Pancreas (tissue), 10 donors: ENCODE measurements at regions not wholly inside any gene's neighbourhood (a gene's known extent, or its start where the extent isn't known, plus 50 kb on each side); places are given as distances from the start of the nearest gene placed in this dataset.

Experiments
- ATAC-seq, 4 donors: fragments of 200-7000 bp; cut with Tn5 transposase; one replicate each; pipeline versions ENCODE4 v1.8.0 to v1.9.1; 2020; ENCODE audit warnings: mild to moderate bottlenecking in 4 of 4, moderate library complexity in 4 of 4
- DNase-seq, 6 donors: peaks; one replicate each; pipeline ENCODE4 v3.0.0-alpha.2; 2020
- FAIRE-seq: peaks from 2 replicates; lab custom pipeline; 2012; peaks lifted over from hg19 to GRCh38; lab: Jason Lieb, UNC
- H3K27ac ChIP-seq, 4 donors: fragments of 200-600 bp; sonication (generic); 1 replicate in 3 of 4; 2 replicates in 1 of 4; pipeline versions ENCODE4 v1.5.0 to v1.8.0; 2020
- H3K27me3 ChIP-seq, 4 donors: fragments of 200-600 bp; one replicate each; pipeline ENCODE4 v1.8.0; 2021
- H3K36me3 ChIP-seq, 3 donors: fragments of 200-600 bp; sonication (generic) in 1 of 3; one replicate each; pipeline versions ENCODE4 v1.5.0 to v1.8.0; 2020 to 2021
- H3K4me1 ChIP-seq, 3 donors: fragments of 200-600 bp; one replicate each; pipeline ENCODE4 v1.8.0; 2021
- H3K4me3 ChIP-seq, 4 donors: fragments of 200-600 bp; sonication (generic) in 2 of 4; one replicate each; pipeline versions ENCODE4 v1.5.0 to v1.8.0; 2020 to 2021
- H3K9me3 ChIP-seq, 4 donors: fragments of 200-600 bp; one replicate each; pipeline ENCODE4 v1.8.0; 2021
- CTCF ChIP-seq, 4 donors: fragments of 200-600 bp; sonication (generic) in 3 of 4; IDR thresholded peaks; one replicate each; pipeline versions ENCODE4 v1.5.0 to v1.8.0; 2021; ENCODE audit warnings: antibody characterized with exemption in 4 of 4
- WGBS, 2 donors: extraction: QIAGEN DNeasy Blood & Tissue Kit; methylation state at CpG; one replicate each; pipeline ENCODE4 v1.1.7; 2013; 5-methylcytosine and 5-hydroxymethylcytosine counted together
- intact Hi-C, 3 donors: fragments of 100-400 bp; cut with DNase I; formaldehyde crosslinking; loops; one replicate each; pipeline versions ENCODE4 v1.11.1 to v1.14.2; 2022
- donor health status: healthy with polysubstance abuse.
- donor health status: DM: no; HTN: no; CAD: no; lungs with moderate emphysema.
- donor health status: DM: no; HTN: no; CAD: no.
- donor health status: control.
- donor health status: control.
- donor health status: Bipolar disorder and iron deficiency.
- donor health status: DM: yes; HTN: yes; CAD: no.
- donor health status: DM: no; HTN: no; CAD: no.
- donor health status: DM: no; HTN: no; CAD: no.
- donor health status: DM: yes; HTN: yes; CAD: no.

GRCh38 chr4:125808022-125808421 lies 493.3 kb downstream of the FAT4 start:
- WGBS, 2 donors, result 34 to 35% methylated on average over 3 of the region's 3 CpGs
- Histone ChIP-seq H3K27me3 (no peaks in the 10 kb centered on the region), H3K36me3 (no peaks in the 10 kb centered on the region), H3K27ac (no peak overlapping the region), H3K4me1 (no peaks in the 10 kb centered on the region), H3K9me3 (no peaks in the 10 kb centered on the region), H3K4me3 (no peak overlapping the region)
- no peak for TF ChIP-seq CTCF (IDR thresholded peaks at IDR 0.05)
- ATAC-seq, result no peak
- FAIRE-seq, result no peak
- intact Hi-C loops, result no loop called here
- no peak for DNase-seq

- WGBS, 2 donors, result 35 to 55% methylated on average over 1 of the region's 1 CpG
- Histone ChIP-seq H3K27ac (no peak overlapping the region), H3K4me1 (no peaks in the 10 kb centered on the region), H3K9me3 (no peaks in the 10 kb centered on the region), H3K36me3 (no peaks in the 10 kb centered on the region), H3K4me3 (no peak overlapping the region), H3K27me3 (no peaks in the 10 kb centered on the region)
- no peak for DNase-seq
- FAIRE-seq, result no peak
- ATAC-seq, result no peak
- intact Hi-C loops, result no loop called here
- TF ChIP-seq CTCF (IDR thresholded peaks at IDR 0.05), result no peak
Observed at GRCh38 chr4:125808570-125808969, 493.8 kb downstream of the FAT4 start.

- H3K4me3 ChIP-seq, result no peak overlapping the region
- TF ChIP-seq CTCF (IDR thresholded peaks at IDR 0.05), result no peak
- ATAC-seq (no peak), DNase-seq (no peak), FAIRE-seq (no peak)
- H3K36me3 ChIP-seq, result no peaks in the 10 kb centered on the region
- intact Hi-C loops, result no loop called here
- H3K4me1 ChIP-seq, result no peaks in the 10 kb centered on the region
- H3K27ac ChIP-seq, result no peak overlapping the region
- H3K9me3 ChIP-seq, result no peaks in the 10 kb centered on the region
- H3K27me3 ChIP-seq, result no peaks in the 10 kb centered on the region
Observed at GRCh38 chr4:125811892-125812291, 497.1 kb downstream of the FAT4 start.

- Histone ChIP-seq H3K27me3 (no peaks in the 10 kb centered on the region), H3K4me1 (no peaks in the 10 kb centered on the region), H3K4me3 (no peak overlapping the region), H3K9me3 (no peaks in the 10 kb centered on the region), H3K27ac (no peak overlapping the region), H3K36me3 (no peaks in the 10 kb centered on the region)
- 37 to 45% methylated on average over 3 of the region's 3 CpGs for WGBS, 2 donors
- DNase-seq (no peak), ATAC-seq (no peak), FAIRE-seq (no peak)
- no peak for TF ChIP-seq CTCF (IDR thresholded peaks at IDR 0.05)
- intact Hi-C loops, result no loop called here
Observed at GRCh38 chr4:125826801-125827695, 512.3 kb downstream of the FAT4 start.

- no peak overlapping the region for H3K27ac ChIP-seq
- ATAC-seq, result no peak
- no peak for FAIRE-seq
- no peaks in the 10 kb centered on the region for H3K36me3 ChIP-seq
- intact Hi-C loops, result no loop called here
- H3K4me3 ChIP-seq, result no peak overlapping the region
- H3K9me3 ChIP-seq, result no peaks in the 10 kb centered on the region
- H3K27me3 ChIP-seq, result no peaks in the 10 kb centered on the region
- DNase-seq, result no peak
- H3K4me1 ChIP-seq, result no peaks in the 10 kb centered on the region
- TF ChIP-seq CTCF (IDR thresholded peaks at IDR 0.05), result no peak
Observed at GRCh38 chr4:125827696-125828052, 512.9 kb downstream of the FAT4 start.
